H9 (cell line): ENCODE measurements at regions not wholly inside any gene's neighbourhood (a gene's known extent, or its start where the extent isn't known, plus 50 kb on each side); places are given as distances from the start of the nearest gene placed in this dataset.

Source experiments
- DNase-seq: peaks from one replicate; pipeline ENCODE4 v3.0.0-alpha.2; 2017
- H2AFZ ChIP-seq: one replicate; pipeline ENCODE4 v1.6.1; 2013; ENCODE audit warnings: mild to moderate bottlenecking, low read length, control low read depth, moderate library complexity
- H2AK5ac ChIP-seq: 2 replicates; pipeline ENCODE4 v1.6.1; 2013; ENCODE audit warnings: low read length, control low read depth, mixed read lengths; ENCODE audit not compliant: insufficient read length
- H2BK120ac ChIP-seq: one replicate; pipeline ENCODE4 v1.6.1; 2013; ENCODE audit warnings: low read depth, mild to moderate bottlenecking, low read length, control low read depth, inconsistent platforms; ENCODE audit not compliant: poor library complexity, severe bottlenecking
- H2BK12ac ChIP-seq: 2 replicates; pipeline ENCODE4 v1.6.1; 2013; ENCODE audit warnings: low read length, control low read depth, mixed read lengths, low read depth; ENCODE audit not compliant: insufficient read length
- H2BK15ac ChIP-seq: 2 replicates; pipeline ENCODE4 v1.6.1; 2013; ENCODE audit warnings: low read depth, low read length, control low read depth
- H2BK20ac ChIP-seq: one replicate; pipeline ENCODE4 v1.6.1; 2013; ENCODE audit warnings: low read depth, mild to moderate bottlenecking, low read length, control low read depth, inconsistent platforms; ENCODE audit not compliant: poor library complexity, severe bottlenecking
- H2BK5ac ChIP-seq: 2 replicates; pipeline ENCODE4 v1.6.1; 2013; ENCODE audit warnings: low read length, control low read depth, mixed read lengths; ENCODE audit not compliant: insufficient read length
- H3K14ac ChIP-seq: 2 replicates; pipeline ENCODE4 v1.6.1; 2013; ENCODE audit warnings: low read length, control low read depth; ENCODE audit not compliant: insufficient read depth
- H3K18ac ChIP-seq: 2 replicates; pipeline ENCODE4 v1.6.1; 2013; ENCODE audit warnings: low read depth, mild to moderate bottlenecking, mixed read lengths, low read length, control low read depth; ENCODE audit not compliant: insufficient read length
- H3K23ac ChIP-seq: 2 replicates; pipeline ENCODE4 v1.6.1; 2013; ENCODE audit warnings: low read length, control low read depth, mixed read lengths, low read depth; ENCODE audit not compliant: insufficient read length
- H3K23me2 ChIP-seq: 2 replicates; pipeline ENCODE4 v1.6.1; 2013; ENCODE audit warnings: low read depth, mild to moderate bottlenecking, mixed read lengths, low read length, control low read depth; ENCODE audit not compliant: insufficient read length, poor library complexity, severe bottlenecking
- H3K27ac ChIP-seq: 2 replicates; pipeline ENCODE4 v1.5.1; 2013; ENCODE audit warnings: low read length, control low read depth, mixed read lengths, low read depth; ENCODE audit not compliant: insufficient read length
- H3K27me3 ChIP-seq: 2 replicates; pipeline ENCODE4 v1.6.1; 2013; ENCODE audit warnings: low read length, control low read depth, inconsistent platforms; ENCODE audit not compliant: insufficient read depth
- H3K4ac ChIP-seq: 2 replicates; pipeline ENCODE4 v1.6.1; 2013; ENCODE audit warnings: low read depth, mild to moderate bottlenecking, control low read depth, inconsistent platforms, low read length, moderate library complexity
- H3K4me1 ChIP-seq: 2 replicates; pipeline ENCODE4 v1.6.1; 2013; ENCODE audit warnings: low read length, control low read depth, inconsistent platforms; ENCODE audit not compliant: insufficient read depth
- H3K4me2 ChIP-seq: 2 replicates; pipeline ENCODE4 v1.6.1; 2013; ENCODE audit warnings: low read length, control low read depth, mixed read lengths; ENCODE audit not compliant: insufficient read length, insufficient read depth
- H3K56ac ChIP-seq: 2 replicates; pipeline ENCODE4 v1.6.1; 2013; ENCODE audit warnings: low read depth, mild to moderate bottlenecking, mixed read lengths, low read length, control low read depth; ENCODE audit not compliant: insufficient read length
- H3K79me1 ChIP-seq: 2 replicates; pipeline ENCODE4 v1.6.1; 2013; ENCODE audit warnings: low read depth, mild to moderate bottlenecking, moderate library complexity, low read length, control low read depth, inconsistent platforms; ENCODE audit not compliant: insufficient read depth, poor library complexity, severe bottlenecking
- H3K79me2 ChIP-seq: 2 replicates; pipeline ENCODE4 v1.6.1; 2013; ENCODE audit warnings: low read length, control low read depth, inconsistent platforms; ENCODE audit not compliant: insufficient read depth
- H3K9ac ChIP-seq: 2 replicates; pipeline ENCODE4 v1.6.1; 2013; ENCODE audit warnings: low read length, control low read depth, mixed read lengths; ENCODE audit not compliant: insufficient read length; ENCODE audit errors: extremely low read depth
- H3K9me3 ChIP-seq: one replicate; pipeline ENCODE4 v1.6.1; 2013; ENCODE audit warnings: low read depth, low read length, inconsistent platforms; ENCODE audit not compliant: control insufficient read depth
- H3T11ph ChIP-seq: one replicate; pipeline ENCODE4 v1.6.1; 2013; ENCODE audit warnings: mild to moderate bottlenecking, low read length, control low read depth, inconsistent platforms
- H4K20me1 ChIP-seq: one replicate; pipeline ENCODE4 v1.6.1; 2013; ENCODE audit not compliant: control insufficient read depth, insufficient read length, insufficient read depth
- H4K5ac ChIP-seq: 2 replicates; pipeline ENCODE4 v1.6.1; 2013; ENCODE audit warnings: low read depth, mild to moderate bottlenecking, mixed read lengths, low read length, control low read depth; ENCODE audit not compliant: insufficient read length
- H4K8ac ChIP-seq: replicated peaks from 2 replicates; pipeline ENCODE4 v1.6.1; 2013; ENCODE audit warnings: low read length, control low read depth, mixed read lengths, low read depth; ENCODE audit not compliant: insufficient read length
- H4K91ac ChIP-seq: 2 replicates; pipeline ENCODE4 v1.6.1; 2013; ENCODE audit warnings: low read depth, mild to moderate bottlenecking, moderate library complexity, mixed read lengths, low read length, control low read depth; ENCODE audit not compliant: insufficient read length
- H3K27ac Mint-ChIP-seq, 3 experiments: 2 replicates in 2 of 3; 3 replicates in 1 of 3; pipeline ENCODE4 v1.8.0; 2020 to 2021; ENCODE audit warnings: mixed read lengths in 3 of 3, mild to moderate bottlenecking in 1 of 3, moderate library complexity in 1 of 3
- H3K27me3 Mint-ChIP-seq: 2 replicates; pipeline ENCODE4 v1.8.0; 2021; ENCODE audit warnings: low read depth, mild to moderate bottlenecking, moderate library complexity, mixed read lengths
- H3K36me3 Mint-ChIP-seq, 3 experiments: 2 replicates in 2 of 3; 3 replicates in 1 of 3; pipeline ENCODE4 v1.8.0; 2020 to 2021; ENCODE audit warnings: low read depth in 3 of 3, mixed read lengths in 3 of 3; ENCODE audit not compliant: insufficient read depth in 1 of 3
- H3K4me1 Mint-ChIP-seq, 2 experiments: 2 replicates each; pipeline ENCODE4 v1.8.0; 2020; ENCODE audit warnings: mixed read lengths in 2 of 2
- H3K4me3 Mint-ChIP-seq, 2 experiments: 2 replicates in 1 of 2; 3 replicates in 1 of 2; pipeline ENCODE4 v1.8.0; 2020 to 2021; ENCODE audit warnings: mild to moderate bottlenecking in 2 of 2, mixed read lengths in 2 of 2, moderate library complexity in 1 of 2
- H3K9me3 Mint-ChIP-seq, 2 experiments: 2 replicates in 1 of 2; 3 replicates in 1 of 2; pipeline ENCODE4 v1.8.0; 2020; ENCODE audit warnings: mild to moderate bottlenecking in 2 of 2, mixed read lengths in 2 of 2, moderate library complexity in 1 of 2
- WGBS: extraction: QIAGEN DNeasy Blood & Tissue Kit; methylation state at CpG from one replicate; pipeline ENCODE4 v1.1.7; 2013; ENCODE audit warnings: missing lambda C conversion rate, low lambda C conversion rate, mixed read lengths; ENCODE audit not compliant: insufficient read length; ENCODE audit errors: extremely low coverage; 5-methylcytosine and 5-hydroxymethylcytosine counted together
- TF ChIP-seq, protein P1 (sequence below): fragments of 200-600 bp; sonication (generic); conservative IDR thresholded peaks from 3 replicates; pipeline ENCODE4 v1.8.0; 2021; ENCODE audit warnings: antibody characterized with exemption, mild to moderate bottlenecking

DNA sequence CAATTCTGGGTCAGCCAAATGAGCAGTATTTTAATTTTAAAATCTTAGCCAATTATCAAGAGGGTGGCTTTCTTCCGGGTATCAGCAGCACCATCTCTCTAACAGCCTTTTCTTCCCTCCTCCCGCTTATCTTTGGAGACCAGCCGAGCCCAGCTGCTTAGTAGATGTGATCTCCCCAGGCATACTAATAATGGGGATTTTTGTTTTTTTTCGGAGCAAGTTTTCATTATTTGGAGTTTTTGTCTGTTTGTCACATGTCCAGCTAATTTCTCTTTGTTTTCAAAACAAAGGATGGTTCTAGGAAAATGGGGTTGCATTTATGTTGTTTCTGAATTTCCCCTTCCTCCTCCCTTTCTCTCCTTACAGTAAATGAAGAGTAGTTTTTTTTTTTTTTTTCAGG is 170.5 kb upstream of the MPHOSPH6 start:
- WGBS: no CpG with 5 or more reads among the region's 4 CpGs
- H3K4me3 Mint-ChIP-seq: no peak overlapping the region
- Histone ChIP-seq H3K14ac (no peak overlapping the region), H3T11ph (no peak overlapping the region), H3K9ac (no peak overlapping the region), H2BK12ac (no peak overlapping the region), H4K91ac (no peak overlapping the region), H3K23ac (no peak overlapping the region), H3K27ac (no peak overlapping the region), H2AK5ac (no peak overlapping the region), H2BK15ac (no peak overlapping the region), H2AFZ (no peak overlapping the region), H3K79me2 (no peaks in the 10 kb centered on the region), H3K79me1 (no peaks in the 10 kb centered on the region), H3K23me2 (no peaks in the 10 kb centered on the region), H2BK20ac (no peak overlapping the region), H3K9me3 (no peaks in the 10 kb centered on the region), H3K4me1 (0 out of 2 replicates have a peak, but pooled peaks cover 2% of the 10 kb centered on the region), H3K56ac (no peak overlapping the region), H2BK120ac (no peak overlapping the region), H2BK5ac (no peak overlapping the region), H4K8ac (no peak overlapping the region), H4K20me1 (no peaks in the 10 kb centered on the region), H3K4ac (no peak overlapping the region), H3K27me3 (no peaks in the 10 kb centered on the region), H3K4me2 (no peak overlapping the region), H3K18ac (no peak overlapping the region), H4K5ac (no peak overlapping the region)
- H3K27ac Mint-ChIP-seq: no peak overlapping the region
- DNase-seq: no peak
- peaks cover 14% of the 10 kb centered on the region in 2 experiments for H3K4me1 Mint-ChIP-seq
- H3K36me3 Mint-ChIP-seq: no peaks in the 10 kb centered on the region; a peak in 2 of 7 replicates
- TF ChIP-seq, protein P1, sequence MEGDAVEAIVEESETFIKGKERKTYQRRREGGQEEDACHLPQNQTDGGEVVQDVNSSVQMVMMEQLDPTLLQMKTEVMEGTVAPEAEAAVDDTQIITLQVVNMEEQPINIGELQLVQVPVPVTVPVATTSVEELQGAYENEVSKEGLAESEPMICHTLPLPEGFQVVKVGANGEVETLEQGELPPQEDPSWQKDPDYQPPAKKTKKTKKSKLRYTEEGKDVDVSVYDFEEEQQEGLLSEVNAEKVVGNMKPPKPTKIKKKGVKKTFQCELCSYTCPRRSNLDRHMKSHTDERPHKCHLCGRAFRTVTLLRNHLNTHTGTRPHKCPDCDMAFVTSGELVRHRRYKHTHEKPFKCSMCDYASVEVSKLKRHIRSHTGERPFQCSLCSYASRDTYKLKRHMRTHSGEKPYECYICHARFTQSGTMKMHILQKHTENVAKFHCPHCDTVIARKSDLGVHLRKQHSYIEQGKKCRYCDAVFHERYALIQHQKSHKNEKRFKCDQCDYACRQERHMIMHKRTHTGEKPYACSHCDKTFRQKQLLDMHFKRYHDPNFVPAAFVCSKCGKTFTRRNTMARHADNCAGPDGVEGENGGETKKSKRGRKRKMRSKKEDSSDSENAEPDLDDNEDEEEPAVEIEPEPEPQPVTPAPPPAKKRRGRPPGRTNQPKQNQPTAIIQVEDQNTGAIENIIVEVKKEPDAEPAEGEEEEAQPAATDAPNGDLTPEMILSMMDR: no peak
- peaks cover 4% of the 10 kb centered on the region for H3K27me3 Mint-ChIP-seq
- H3K9me3 Mint-ChIP-seq: peaks cover 5 to 8% of the 10 kb centered on the region in 2 experiments; a peak in 3 of 5 replicates
